HepG2 (cell line): ENCODE measurements at regions not wholly inside any gene's neighbourhood (a gene's known extent, or its start where the extent isn't known, plus 50 kb on each side); places are given as distances from the start of the nearest gene placed in this dataset.

Source experiments
- ATAC-seq: fragments of 200-7000 bp; cut with Tn5 transposase; 3 replicates; pipeline ENCODE4 v1.9.1; 2020; ENCODE audit warnings: mild to moderate bottlenecking, moderate library complexity
- BruUV-seq: library from RNA; stranded (reverse); fragments of 400-500 nt; replicated peaks from 2 replicates; lab custom pipeline; 2021; lab: Mats Ljungman, UMichigan
- CTCF ChIA-PET: fragments of 300-600 bp; formaldehyde crosslinking; extraction: SDS; loops from one replicate; lab custom pipeline; 2021; ENCODE audit warnings: low total read pairs, inconsistent platforms, low intra/inter-chr PET ratio; lab: Yijun Ruan, JAX
- POLR2A ChIA-PET: fragments of 350-600 bp; sonication (Branson Sonifier 250); formaldehyde crosslinking; loops from one replicate; lab custom pipeline; 2020; ENCODE audit warnings: antibody characterized with exemption, inconsistent platforms; lab: Yijun Ruan, JAX
- DNase-seq: peaks from one replicate; pipeline ENCODE4 v3.0.0-alpha.2; 2015; ENCODE audit warnings: low spot score
- FAIRE-seq: peaks from 3 replicates; lab custom pipeline; 2011; peaks lifted over from hg19 to GRCh38; lab: Jason Lieb, UNC
- H2AFZ ChIP-seq: one replicate; pipeline ENCODE4 v1.6.1; 2011; ENCODE audit warnings: low read length, inconsistent platforms
- H3K27ac ChIP-seq: fragments of 300-600 bp; 3 replicates; pipeline ENCODE4 v1.8.0; 2011; ENCODE audit warnings: mixed run types, mild to moderate bottlenecking, mixed read lengths, low read length, inconsistent platforms; ENCODE audit not compliant: insufficient read depth; ENCODE audit errors: extremely low read length
- H3K27me3 ChIP-seq, 2 experiments: fragments of 200-600 bp in 1 of 2; 2 replicates in 1 of 2; 3 replicates in 1 of 2; pipeline versions ENCODE4 v1.6.0 to v1.8.0; 2011; ENCODE audit warnings: low read length in 2 of 2, mild to moderate bottlenecking in 2 of 2, moderate library complexity in 2 of 2, inconsistent platforms in 1 of 2; ENCODE audit not compliant: insufficient read depth in 2 of 2, control insufficient read depth in 1 of 2
- H3K36me3 ChIP-seq, 2 experiments: fragments of 200-600 bp in 1 of 2; replicated peaks in 1 of 2; 2 replicates in 1 of 2; 3 replicates in 1 of 2; pipeline versions ENCODE4 v1.5.1 to v1.8.0; 2011; ENCODE audit warnings: low read length in 2 of 2, inconsistent platforms in 1 of 2; ENCODE audit not compliant: insufficient read depth in 2 of 2, control insufficient read depth in 1 of 2
- H3K4me1 ChIP-seq: 2 replicates; pipeline ENCODE4 v1.5.1; 2012; ENCODE audit warnings: low read length, inconsistent platforms; ENCODE audit not compliant: insufficient read depth
- H3K4me2 ChIP-seq: 2 replicates; pipeline ENCODE4 v1.6.0; 2011; ENCODE audit warnings: low read depth, low read length, inconsistent platforms
- H3K4me3 ChIP-seq, 3 experiments: fragments of 200-600 bp in 1 of 3; sonication (generic), shearing (Covaris generic) in 1 of 3; replicated peaks in 1 of 3; 2 replicates each; pipeline ENCODE4 v1.5.1; 2011 to 2016; ENCODE audit warnings: low read length in 3 of 3, inconsistent platforms in 2 of 3, low read depth in 2 of 3, mild to moderate bottlenecking in 2 of 3, control low read depth in 1 of 3, mixed read lengths in 1 of 3; ENCODE audit not compliant: insufficient read depth in 1 of 3
- H3K79me2 ChIP-seq: one replicate; pipeline ENCODE4 v1.6.1; 2011; ENCODE audit warnings: low read length, inconsistent platforms; ENCODE audit not compliant: insufficient read depth
- H3K9ac ChIP-seq: 2 replicates; pipeline ENCODE4 v1.6.0; 2011; ENCODE audit warnings: mild to moderate bottlenecking, low read depth, low read length, inconsistent platforms; ENCODE audit not compliant: insufficient read depth
- H3K9me3 ChIP-seq: 2 replicates; pipeline ENCODE4 v1.5.1; 2012; ENCODE audit warnings: mild to moderate bottlenecking, low read length
- H4K20me1 ChIP-seq: 2 replicates; pipeline ENCODE4 v1.6.0; 2011; ENCODE audit warnings: inconsistent platforms, mild to moderate bottlenecking, low read length, moderate library complexity; ENCODE audit not compliant: insufficient read depth
- NRL ChIP-seq: sonication (generic); formaldehyde crosslinking; IDR thresholded peaks from 2 replicates; pipeline ENCODE4 v1.5.0; 2020; ENCODE audit warnings: missing genetic modification reagents, mild to moderate bottlenecking, moderate library complexity, borderline replicate concordance
- PAX8 ChIP-seq: sonication (generic); formaldehyde crosslinking; IDR thresholded peaks from 2 replicates; pipeline ENCODE4 v1.8.0; 2022; ENCODE audit warnings: mild to moderate bottlenecking, missing genetic modification reagents, borderline replicate concordance
- ZFP90 ChIP-seq: sonication (generic); formaldehyde crosslinking; IDR thresholded peaks from 2 replicates; pipeline ENCODE4 v1.8.0; 2022; ENCODE audit warnings: missing genetic modification reagents, mild to moderate bottlenecking, inconsistent platforms, borderline replicate concordance
- ZNF337 ChIP-seq: sonication (generic); formaldehyde crosslinking; IDR thresholded peaks from 2 replicates; pipeline ENCODE4 v1.5.1; 2020; ENCODE audit warnings: missing genetic modification reagents, low read depth, mild to moderate bottlenecking, borderline replicate concordance
- WGBS: methylation state at CpG from one replicate; pipeline ENCODE4 v1.1.6; 2017; ENCODE audit warnings: low lambda C conversion rate; 5-methylcytosine and 5-hydroxymethylcytosine counted together
- in situ Hi-C: cut with HindIII; loops from 2 replicates; pipeline ENCODE4 v1.10.0; 2017; ENCODE audit warnings: low pct_unique_long_range_greater_than_20kb; ENCODE audit not compliant: extremely low pct_ligation_motif_present
- intact Hi-C: fragments of 100-400 bp; cut with micrococcal nuclease; formaldehyde crosslinking; loops from one replicate; pipeline ENCODE4 v1.10.0; 2022; ENCODE audit not compliant: unreplicated experiment
- TF ChIP-seq, protein P1 (sequence below): sonication (generic); formaldehyde crosslinking; IDR thresholded peaks from 2 replicates; pipeline ENCODE4 v1.5.1; 2020; ENCODE audit warnings: missing genetic modification reagents, mild to moderate bottlenecking, borderline replicate concordance
- TF ChIP-seq, protein P2 (sequence below): sonication (generic); formaldehyde crosslinking; IDR thresholded peaks from 2 replicates; pipeline ENCODE4 v1.4.0; 2020; ENCODE audit warnings: missing genetic modification reagents; ENCODE audit errors: not compliant biosample characterization
- TF ChIP-seq, protein P3 (sequence below): sonication (generic); formaldehyde crosslinking; IDR thresholded peaks from 2 replicates; pipeline ENCODE4 v1.5.0; 2020; ENCODE audit warnings: mild to moderate bottlenecking, missing genetic modification reagents, moderate library complexity
- TF ChIP-seq, protein P4 (sequence below): sonication (generic); formaldehyde crosslinking; IDR thresholded peaks from 2 replicates; pipeline ENCODE4 v1.5.1; 2020; ENCODE audit warnings: mild to moderate bottlenecking, moderate library complexity, missing genetic modification reagents
- TF ChIP-seq, protein P5 (sequence below): fragments of 450-650 bp; IDR thresholded peaks from 2 replicates; pipeline ENCODE4 v1.6.1; 2017; ENCODE audit warnings: mild to moderate bottlenecking

DNA sequence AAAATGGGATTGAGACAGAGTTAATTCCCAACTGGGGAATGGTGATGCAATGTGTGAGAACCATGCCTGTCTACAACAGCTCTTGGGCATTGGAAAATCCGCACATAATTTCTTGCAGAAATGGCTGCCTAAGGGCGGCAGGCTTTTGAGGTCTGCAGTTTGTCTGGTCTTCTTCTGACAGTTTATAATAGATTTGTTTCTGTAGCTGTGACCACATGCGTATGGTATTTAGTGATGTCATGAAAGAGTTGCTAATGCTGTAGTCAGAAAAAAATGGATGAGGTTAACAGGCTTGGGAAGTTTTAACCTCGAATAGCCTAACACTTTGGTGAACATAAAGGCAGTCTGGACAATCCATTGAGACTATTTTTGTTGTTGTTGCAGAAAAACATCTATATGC is 544.1 kb upstream of the AMELY start:
- no peaks in the 10 kb centered on the region for H3K4me1 ChIP-seq
- no peak overlapping the region for H3K4me3 ChIP-seq
- intact Hi-C loops (no loop called here), in situ Hi-C loops (no loop called here)
- no peak overlapping the region for H3K9ac ChIP-seq
- TF ChIP-seq, protein P1, sequence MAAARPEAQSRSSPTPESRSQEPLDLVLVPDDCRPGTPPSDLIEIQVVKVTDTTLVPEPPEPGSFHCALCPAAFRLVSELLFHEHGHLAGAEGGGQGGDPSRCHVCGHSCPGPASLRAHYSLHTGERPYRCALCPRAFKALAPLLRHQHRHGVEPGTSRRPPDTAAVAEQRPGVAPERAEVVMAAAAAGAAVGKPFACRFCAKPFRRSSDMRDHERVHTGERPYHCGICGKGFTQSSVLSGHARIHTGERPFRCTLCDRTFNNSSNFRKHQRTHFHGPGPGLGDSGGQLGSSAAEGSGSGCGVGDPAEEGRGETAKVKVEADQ (CRISPR knock-in tag) = no peak
- TF ChIP-seq PAX8 (CRISPR knock-in tag) = no peak
- TF ChIP-seq, protein P2, sequence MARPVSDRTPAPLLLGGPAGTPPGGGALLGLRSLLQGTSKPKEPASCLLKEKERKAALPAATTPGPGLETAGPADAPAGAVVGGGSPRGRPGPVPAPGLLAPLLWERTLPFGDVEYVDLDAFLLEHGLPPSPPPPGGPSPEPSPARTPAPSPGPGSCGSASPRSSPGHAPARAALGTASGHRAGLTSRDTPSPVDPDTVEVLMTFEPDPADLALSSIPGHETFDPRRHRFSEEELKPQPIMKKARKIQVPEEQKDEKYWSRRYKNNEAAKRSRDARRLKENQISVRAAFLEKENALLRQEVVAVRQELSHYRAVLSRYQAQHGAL = no peak
- no peak for TF ChIP-seq ZNF337 (CRISPR knock-in tag)
- no peak for TF ChIP-seq ZFP90
- TF ChIP-seq, protein P3, sequence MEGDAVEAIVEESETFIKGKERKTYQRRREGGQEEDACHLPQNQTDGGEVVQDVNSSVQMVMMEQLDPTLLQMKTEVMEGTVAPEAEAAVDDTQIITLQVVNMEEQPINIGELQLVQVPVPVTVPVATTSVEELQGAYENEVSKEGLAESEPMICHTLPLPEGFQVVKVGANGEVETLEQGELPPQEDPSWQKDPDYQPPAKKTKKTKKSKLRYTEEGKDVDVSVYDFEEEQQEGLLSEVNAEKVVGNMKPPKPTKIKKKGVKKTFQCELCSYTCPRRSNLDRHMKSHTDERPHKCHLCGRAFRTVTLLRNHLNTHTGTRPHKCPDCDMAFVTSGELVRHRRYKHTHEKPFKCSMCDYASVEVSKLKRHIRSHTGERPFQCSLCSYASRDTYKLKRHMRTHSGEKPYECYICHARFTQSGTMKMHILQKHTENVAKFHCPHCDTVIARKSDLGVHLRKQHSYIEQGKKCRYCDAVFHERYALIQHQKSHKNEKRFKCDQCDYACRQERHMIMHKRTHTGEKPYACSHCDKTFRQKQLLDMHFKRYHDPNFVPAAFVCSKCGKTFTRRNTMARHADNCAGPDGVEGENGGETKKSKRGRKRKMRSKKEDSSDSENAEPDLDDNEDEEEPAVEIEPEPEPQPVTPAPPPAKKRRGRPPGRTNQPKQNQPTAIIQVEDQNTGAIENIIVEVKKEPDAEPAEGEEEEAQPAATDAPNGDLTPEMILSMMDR (CRISPR knock-in tag) = no peak
- TF ChIP-seq, protein P4, sequence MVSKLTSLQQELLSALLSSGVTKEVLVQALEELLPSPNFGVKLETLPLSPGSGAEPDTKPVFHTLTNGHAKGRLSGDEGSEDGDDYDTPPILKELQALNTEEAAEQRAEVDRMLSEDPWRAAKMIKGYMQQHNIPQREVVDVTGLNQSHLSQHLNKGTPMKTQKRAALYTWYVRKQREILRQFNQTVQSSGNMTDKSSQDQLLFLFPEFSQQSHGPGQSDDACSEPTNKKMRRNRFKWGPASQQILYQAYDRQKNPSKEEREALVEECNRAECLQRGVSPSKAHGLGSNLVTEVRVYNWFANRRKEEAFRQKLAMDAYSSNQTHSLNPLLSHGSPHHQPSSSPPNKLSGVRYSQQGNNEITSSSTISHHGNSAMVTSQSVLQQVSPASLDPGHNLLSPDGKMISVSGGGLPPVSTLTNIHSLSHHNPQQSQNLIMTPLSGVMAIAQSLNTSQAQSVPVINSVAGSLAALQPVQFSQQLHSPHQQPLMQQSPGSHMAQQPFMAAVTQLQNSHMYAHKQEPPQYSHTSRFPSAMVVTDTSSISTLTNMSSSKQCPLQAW (CRISPR knock-in tag) = no peak
- TF ChIP-seq, protein P5, sequence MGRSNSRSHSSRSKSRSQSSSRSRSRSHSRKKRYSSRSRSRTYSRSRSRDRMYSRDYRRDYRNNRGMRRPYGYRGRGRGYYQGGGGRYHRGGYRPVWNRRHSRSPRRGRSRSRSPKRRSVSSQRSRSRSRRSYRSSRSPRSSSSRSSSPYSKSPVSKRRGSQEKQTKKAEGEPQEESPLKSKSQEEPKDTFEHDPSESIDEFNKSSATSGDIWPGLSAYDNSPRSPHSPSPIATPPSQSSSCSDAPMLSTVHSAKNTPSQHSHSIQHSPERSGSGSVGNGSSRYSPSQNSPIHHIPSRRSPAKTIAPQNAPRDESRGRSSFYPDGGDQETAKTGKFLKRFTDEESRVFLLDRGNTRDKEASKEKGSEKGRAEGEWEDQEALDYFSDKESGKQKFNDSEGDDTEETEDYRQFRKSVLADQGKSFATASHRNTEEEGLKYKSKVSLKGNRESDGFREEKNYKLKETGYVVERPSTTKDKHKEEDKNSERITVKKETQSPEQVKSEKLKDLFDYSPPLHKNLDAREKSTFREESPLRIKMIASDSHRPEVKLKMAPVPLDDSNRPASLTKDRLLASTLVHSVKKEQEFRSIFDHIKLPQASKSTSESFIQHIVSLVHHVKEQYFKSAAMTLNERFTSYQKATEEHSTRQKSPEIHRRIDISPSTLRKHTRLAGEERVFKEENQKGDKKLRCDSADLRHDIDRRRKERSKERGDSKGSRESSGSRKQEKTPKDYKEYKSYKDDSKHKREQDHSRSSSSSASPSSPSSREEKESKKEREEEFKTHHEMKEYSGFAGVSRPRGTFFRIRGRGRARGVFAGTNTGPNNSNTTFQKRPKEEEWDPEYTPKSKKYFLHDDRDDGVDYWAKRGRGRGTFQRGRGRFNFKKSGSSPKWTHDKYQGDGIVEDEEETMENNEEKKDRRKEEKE = no peak
- no peak for TF ChIP-seq NRL (CRISPR knock-in tag)
- POLR2A ChIA-PET = no interaction called here
- H3K4me2 ChIP-seq = no peak overlapping the region
- no peaks in the 10 kb centered on the region for H4K20me1 ChIP-seq
- ATAC-seq (no peak), FAIRE-seq (no peak), DNase-seq (no peak)
- H3K9me3 ChIP-seq = no peaks in the 10 kb centered on the region
- CTCF ChIA-PET = no interaction called here
- no peaks in the 10 kb centered on the region for H3K27me3 ChIP-seq
- H2AFZ ChIP-seq = no peak overlapping the region
- H3K79me2 ChIP-seq = no peaks in the 10 kb centered on the region
- no peak overlapping the region for H3K27ac ChIP-seq
- no TSS peak for BruUV-seq
- WGBS = 29% methylated on average over 4 of the region's 4 CpGs
- H3K36me3 ChIP-seq = no peaks in the 10 kb centered on the region
